Glutamatergic neuron (in vitro differentiated cells): ENCODE measurements at regions not wholly inside any gene's neighbourhood (a gene's known extent, or its start where the extent isn't known, plus 50 kb on each side); places are given as distances from the start of the nearest gene placed in this dataset.
"Not testable (repeated sequence)": the region's sequence is repeated elsewhere in the genome, so short reads cannot be mapped to it uniquely, and the experiment has no call there.

Experiments
- DNase-seq: peaks from one replicate; pipeline ENCODE4 v3.0.0; 2022
- H3K27ac Mint-ChIP-seq: one replicate; pipeline ENCODE4 v1.8.0; 2020; ENCODE audit warnings: mild to moderate bottlenecking, mixed read lengths, inconsistent platforms; ENCODE audit not compliant: unreplicated experiment
- H3K27me3 Mint-ChIP-seq: one replicate; pipeline ENCODE4 v1.8.0; 2020; ENCODE audit warnings: mild to moderate bottlenecking, moderate library complexity, mixed read lengths, inconsistent platforms; ENCODE audit not compliant: unreplicated experiment
- H3K36me3 Mint-ChIP-seq: one replicate; pipeline ENCODE4 v1.8.0; 2020; ENCODE audit warnings: mild to moderate bottlenecking, mixed read lengths, inconsistent platforms; ENCODE audit not compliant: unreplicated experiment
- H3K4me1 Mint-ChIP-seq: one replicate; pipeline ENCODE4 v1.8.0; 2020; ENCODE audit warnings: mild to moderate bottlenecking, low read depth, mixed read lengths, inconsistent platforms; ENCODE audit not compliant: unreplicated experiment
- H3K4me3 Mint-ChIP-seq: one replicate; pipeline ENCODE4 v1.8.0; 2020; ENCODE audit warnings: mild to moderate bottlenecking, mixed read lengths, inconsistent platforms; ENCODE audit not compliant: unreplicated experiment
- H3K9me3 Mint-ChIP-seq: one replicate; pipeline ENCODE4 v1.8.0; 2020; ENCODE audit warnings: mild to moderate bottlenecking, moderate library complexity, mixed read lengths, inconsistent platforms; ENCODE audit not compliant: unreplicated experiment
- TF ChIP-seq, protein P1 (sequence below): fragments of 200-600 bp; sonication (generic); IDR thresholded peaks from one replicate; pipeline ENCODE4 v1.5.0; 2021; ENCODE audit not compliant: partially characterized antibody, unreplicated experiment

DNA sequence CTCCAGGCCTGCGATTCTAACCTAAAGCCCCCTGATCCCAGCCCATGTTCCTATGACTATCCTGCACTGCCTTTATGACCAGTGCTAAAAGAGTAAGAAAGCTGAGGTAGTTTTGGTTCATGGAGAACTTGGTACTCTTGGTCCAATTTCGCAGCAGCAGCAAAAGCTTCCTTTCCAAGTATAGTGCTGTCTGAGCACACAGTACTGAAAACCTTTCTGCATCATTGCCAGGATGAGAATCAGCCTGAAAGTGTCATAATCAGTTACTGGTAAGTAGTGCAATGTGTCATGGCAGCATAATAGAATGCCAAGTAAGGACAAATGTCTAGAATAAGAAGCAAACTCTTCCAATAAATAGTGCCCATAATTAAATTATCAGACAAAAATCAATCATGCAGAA, 889.6 kb upstream of the ADGRL4 start:
- H3K4me1 Mint-ChIP-seq: peaks cover 2% of the 10 kb centered on the region
- H3K27me3 Mint-ChIP-seq: peaks cover 5% of the 10 kb centered on the region
- H3K9me3 Mint-ChIP-seq: peaks cover 4% of the 10 kb centered on the region

DNA sequence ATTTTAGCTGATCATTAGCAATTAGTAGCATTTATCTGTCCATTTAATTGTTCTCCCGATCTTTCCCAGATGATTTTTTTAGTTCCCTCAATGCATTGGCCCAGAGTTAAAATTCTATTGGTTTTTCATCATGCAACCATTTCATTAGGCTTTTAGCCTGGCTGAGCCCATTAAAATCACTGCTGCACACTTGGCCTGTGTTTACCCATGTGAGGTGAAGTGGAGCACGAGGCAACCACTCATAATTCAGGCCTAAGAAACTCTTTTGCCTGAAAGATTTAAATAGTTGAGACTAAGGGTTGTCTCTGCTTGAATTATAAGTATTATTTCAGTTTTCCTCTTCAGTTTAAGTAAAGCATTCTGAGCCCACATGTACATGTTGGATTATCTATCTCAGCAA, 889.0 kb upstream of the ADGRL4 start:
- TF ChIP-seq, protein P1, sequence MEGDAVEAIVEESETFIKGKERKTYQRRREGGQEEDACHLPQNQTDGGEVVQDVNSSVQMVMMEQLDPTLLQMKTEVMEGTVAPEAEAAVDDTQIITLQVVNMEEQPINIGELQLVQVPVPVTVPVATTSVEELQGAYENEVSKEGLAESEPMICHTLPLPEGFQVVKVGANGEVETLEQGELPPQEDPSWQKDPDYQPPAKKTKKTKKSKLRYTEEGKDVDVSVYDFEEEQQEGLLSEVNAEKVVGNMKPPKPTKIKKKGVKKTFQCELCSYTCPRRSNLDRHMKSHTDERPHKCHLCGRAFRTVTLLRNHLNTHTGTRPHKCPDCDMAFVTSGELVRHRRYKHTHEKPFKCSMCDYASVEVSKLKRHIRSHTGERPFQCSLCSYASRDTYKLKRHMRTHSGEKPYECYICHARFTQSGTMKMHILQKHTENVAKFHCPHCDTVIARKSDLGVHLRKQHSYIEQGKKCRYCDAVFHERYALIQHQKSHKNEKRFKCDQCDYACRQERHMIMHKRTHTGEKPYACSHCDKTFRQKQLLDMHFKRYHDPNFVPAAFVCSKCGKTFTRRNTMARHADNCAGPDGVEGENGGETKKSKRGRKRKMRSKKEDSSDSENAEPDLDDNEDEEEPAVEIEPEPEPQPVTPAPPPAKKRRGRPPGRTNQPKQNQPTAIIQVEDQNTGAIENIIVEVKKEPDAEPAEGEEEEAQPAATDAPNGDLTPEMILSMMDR: no peak
- no peak for DNase-seq
- H3K4me3 Mint-ChIP-seq: no peak overlapping the region
- H3K9me3 Mint-ChIP-seq: peaks cover 7% of the 10 kb centered on the region
- no peaks in the 10 kb centered on the region for H3K36me3 Mint-ChIP-seq
- H3K27ac Mint-ChIP-seq: no peak overlapping the region
- peaks cover 5% of the 10 kb centered on the region for H3K27me3 Mint-ChIP-seq
- H3K4me1 Mint-ChIP-seq: peaks cover 2% of the 10 kb centered on the region

More for the DNA sequence above, 889.6 kb upstream of the ADGRL4 start:
- no peaks in the 10 kb centered on the region for H3K36me3 Mint-ChIP-seq
- DNase-seq: no peak
- no peak overlapping the region for H3K27ac Mint-ChIP-seq
- H3K4me3 Mint-ChIP-seq: no peak overlapping the region
- TF ChIP-seq, protein P1: no peak

DNA sequence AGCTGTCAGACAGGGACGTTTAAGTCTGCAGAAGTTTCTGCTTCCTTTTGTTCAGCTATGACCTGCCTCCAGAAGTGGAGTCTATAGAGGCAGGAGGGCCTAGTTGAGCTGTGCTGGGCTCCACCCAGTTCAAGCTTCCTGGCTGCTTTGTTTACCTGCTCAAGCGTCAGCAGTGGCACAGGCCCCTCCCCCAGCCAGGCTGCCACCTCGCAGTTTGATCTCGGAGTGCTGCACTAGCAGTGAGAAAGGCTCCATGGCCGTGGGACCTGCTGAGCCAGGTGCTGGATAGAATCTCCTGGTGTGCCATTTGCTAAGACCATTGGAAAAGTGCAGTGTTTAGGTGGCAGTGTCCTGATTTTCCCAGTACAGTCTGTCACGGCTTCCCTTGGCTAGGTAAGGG, 887.6 kb upstream of the ADGRL4 start:
- not testable (repeated sequence) for H3K27ac Mint-ChIP-seq, H3K36me3 Mint-ChIP-seq, H3K27me3 Mint-ChIP-seq, H3K4me1 Mint-ChIP-seq, DNase-seq, H3K9me3 Mint-ChIP-seq, H3K4me3 Mint-ChIP-seq

DNA sequence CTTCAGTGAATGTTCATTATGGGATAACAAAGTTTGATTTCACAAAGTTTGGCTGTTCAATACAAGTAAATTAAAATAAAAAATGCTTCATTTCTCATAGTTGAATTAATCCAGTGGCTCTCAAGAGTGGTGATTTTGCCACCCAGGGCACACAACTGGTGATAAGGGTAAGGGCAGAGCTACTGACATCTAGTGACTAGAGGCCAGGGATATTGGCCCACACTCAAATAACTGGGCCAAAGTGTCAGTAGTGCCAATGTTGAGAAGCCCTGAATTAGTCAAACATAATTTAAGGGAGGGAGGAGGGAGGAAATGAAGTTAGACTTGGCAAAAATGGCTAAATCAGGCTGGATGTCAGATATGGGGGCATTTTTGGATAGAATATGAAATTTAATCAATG, 880.5 kb upstream of the ADGRL4 start:
- TF ChIP-seq, protein P1: no peak
- DNase-seq: no peak
- peaks cover 6% of the 10 kb centered on the region for H3K9me3 Mint-ChIP-seq
- no peaks in the 10 kb centered on the region for H3K27me3 Mint-ChIP-seq
- peaks cover 7% of the 10 kb centered on the region for H3K36me3 Mint-ChIP-seq
- no peak overlapping the region for H3K4me3 Mint-ChIP-seq
- no peaks in the 10 kb centered on the region for H3K4me1 Mint-ChIP-seq
- no peak overlapping the region for H3K27ac Mint-ChIP-seq

DNA sequence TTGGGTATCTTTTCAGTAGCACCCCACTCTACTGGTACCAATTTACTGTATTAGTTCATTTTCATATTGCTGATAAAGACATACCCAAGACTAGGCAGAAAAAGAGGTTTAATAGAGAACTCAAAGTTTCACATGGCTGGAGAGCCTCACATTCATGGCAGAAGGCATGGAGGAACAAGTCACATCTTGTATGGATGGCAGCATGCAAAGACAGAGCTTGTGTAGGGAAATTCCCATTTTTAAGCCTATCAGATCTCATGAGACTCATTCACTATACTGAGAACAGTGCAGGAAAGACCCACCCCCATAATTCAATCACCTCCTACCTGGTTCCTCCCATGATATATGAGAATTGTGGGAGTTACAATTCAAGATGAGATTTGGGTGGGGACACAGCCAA, 878.6 kb upstream of the ADGRL4 start:
- TF ChIP-seq, protein P1: no peak
- no peak overlapping the region for H3K27ac Mint-ChIP-seq
- H3K4me3 Mint-ChIP-seq: no peak overlapping the region
- H3K9me3 Mint-ChIP-seq: peaks cover 3% of the 10 kb centered on the region
- no peaks in the 10 kb centered on the region for H3K4me1 Mint-ChIP-seq
- peaks cover 7% of the 10 kb centered on the region for H3K36me3 Mint-ChIP-seq
- no peaks in the 10 kb centered on the region for H3K27me3 Mint-ChIP-seq
- DNase-seq: no peak

DNA sequence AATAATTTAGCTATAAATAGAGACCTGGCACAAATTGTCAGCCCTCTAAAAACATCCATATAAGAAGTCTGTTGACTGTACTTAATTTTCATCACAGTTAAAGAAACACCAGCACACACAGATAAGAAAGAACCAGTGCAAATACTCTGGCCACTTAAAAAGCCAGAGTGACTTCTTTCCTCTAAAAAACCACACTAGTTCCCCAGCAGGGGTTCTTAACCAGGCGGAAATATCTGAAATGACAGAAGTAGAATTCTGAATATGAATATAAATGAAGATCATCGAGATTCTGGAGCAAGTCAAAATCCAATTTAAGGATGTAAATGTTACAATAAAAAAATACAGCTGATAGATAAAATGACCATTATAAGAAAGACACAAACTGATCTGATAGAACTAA, 870.6 kb upstream of the ADGRL4 start:
- H3K9me3 Mint-ChIP-seq: no peaks in the 10 kb centered on the region
- TF ChIP-seq, protein P1: no peak
- H3K4me3 Mint-ChIP-seq: no peak overlapping the region
- no peak overlapping the region for H3K27ac Mint-ChIP-seq
- DNase-seq: no peak
- no peaks in the 10 kb centered on the region for H3K27me3 Mint-ChIP-seq
- no peaks in the 10 kb centered on the region for H3K4me1 Mint-ChIP-seq
- H3K36me3 Mint-ChIP-seq: no peaks in the 10 kb centered on the region
